Lower leg skin (tissue), 3 donors: ENCODE measurements at regions not wholly inside any gene's neighbourhood (a gene's known extent, or its start where the extent isn't known, plus 50 kb on each side); places are given as distances from the start of the nearest gene placed in this dataset.

Experiments
- POLR2A ChIP-seq, 2 donors: fragments of 450-650 bp; IDR thresholded peaks; one replicate each; pipeline ENCODE4 v1.6.1; 2016 to 2017; ENCODE audit warnings: antibody characterized with exemption in 2 of 2, mild to moderate bottlenecking in 1 of 2, moderate library complexity in 1 of 2
- TF ChIP-seq, protein P1 (sequence below), 3 donors: fragments of 450-650 bp; IDR thresholded peaks; one replicate each; pipeline ENCODE4 v1.5.1; 2016; ENCODE audit warnings: antibody characterized with exemption in 3 of 3, mild to moderate bottlenecking in 3 of 3, moderate library complexity in 2 of 3

DNA sequence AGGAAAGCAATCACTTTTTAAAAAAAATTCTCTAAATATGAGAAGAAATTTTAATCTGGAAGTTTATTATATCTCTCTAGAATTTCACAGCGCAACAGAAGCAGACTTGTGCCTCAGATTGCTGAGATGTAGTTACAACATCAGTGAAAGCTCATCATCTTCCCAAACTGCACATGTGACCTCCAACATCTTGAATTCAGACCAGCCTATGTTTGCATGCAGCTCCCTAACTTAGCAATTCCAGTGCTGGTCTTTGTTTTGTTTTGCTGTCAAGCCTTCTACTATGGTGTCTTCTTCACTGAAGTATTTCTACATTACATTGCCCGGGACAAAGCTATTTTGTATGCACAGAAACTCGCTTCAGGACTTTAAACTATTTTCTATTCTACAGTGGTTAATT is 684.8 kb upstream of the PTBP2 start:
- TF ChIP-seq, protein P1, sequence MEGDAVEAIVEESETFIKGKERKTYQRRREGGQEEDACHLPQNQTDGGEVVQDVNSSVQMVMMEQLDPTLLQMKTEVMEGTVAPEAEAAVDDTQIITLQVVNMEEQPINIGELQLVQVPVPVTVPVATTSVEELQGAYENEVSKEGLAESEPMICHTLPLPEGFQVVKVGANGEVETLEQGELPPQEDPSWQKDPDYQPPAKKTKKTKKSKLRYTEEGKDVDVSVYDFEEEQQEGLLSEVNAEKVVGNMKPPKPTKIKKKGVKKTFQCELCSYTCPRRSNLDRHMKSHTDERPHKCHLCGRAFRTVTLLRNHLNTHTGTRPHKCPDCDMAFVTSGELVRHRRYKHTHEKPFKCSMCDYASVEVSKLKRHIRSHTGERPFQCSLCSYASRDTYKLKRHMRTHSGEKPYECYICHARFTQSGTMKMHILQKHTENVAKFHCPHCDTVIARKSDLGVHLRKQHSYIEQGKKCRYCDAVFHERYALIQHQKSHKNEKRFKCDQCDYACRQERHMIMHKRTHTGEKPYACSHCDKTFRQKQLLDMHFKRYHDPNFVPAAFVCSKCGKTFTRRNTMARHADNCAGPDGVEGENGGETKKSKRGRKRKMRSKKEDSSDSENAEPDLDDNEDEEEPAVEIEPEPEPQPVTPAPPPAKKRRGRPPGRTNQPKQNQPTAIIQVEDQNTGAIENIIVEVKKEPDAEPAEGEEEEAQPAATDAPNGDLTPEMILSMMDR (IDR thresholded peaks at IDR 0.05) = no peak
- no peak for TF ChIP-seq POLR2A (IDR thresholded peaks at IDR 0.05)
